Mesothelial cell of epicardium (in vitro differentiated cells): ENCODE measurements at regions not wholly inside any gene's neighbourhood (a gene's known extent, or its start where the extent isn't known, plus 50 kb on each side); places are given as distances from the start of the nearest gene placed in this dataset.

Experiments
- DNase-seq, 2 experiments: peaks; one replicate each; pipeline ENCODE4 v3.0.0; 2021; ENCODE audit warnings: low spot score in 2 of 2; ENCODE audit not compliant: unreplicated experiment in 2 of 2
- H3K27ac Mint-ChIP-seq: 2 replicates; pipeline ENCODE4 v1.8.0; 2021; ENCODE audit warnings: mixed read lengths
- H3K27me3 Mint-ChIP-seq: 2 replicates; pipeline ENCODE4 v1.8.0; 2021; ENCODE audit warnings: low read depth, mixed read lengths
- H3K36me3 Mint-ChIP-seq: 2 replicates; pipeline ENCODE4 v1.8.0; 2021; ENCODE audit warnings: mixed read lengths
- H3K4me1 Mint-ChIP-seq: 2 replicates; pipeline ENCODE4 v1.8.0; 2021; ENCODE audit warnings: mixed read lengths
- H3K4me3 Mint-ChIP-seq: 2 replicates; pipeline ENCODE4 v1.8.0; 2021; ENCODE audit warnings: mild to moderate bottlenecking, moderate library complexity, mixed read lengths
- H3K9me3 Mint-ChIP-seq: 2 replicates; pipeline ENCODE4 v1.8.0; 2021; ENCODE audit warnings: mixed read lengths
- CTCF ChIP-seq: fragments of 200-600 bp; sonication (generic); IDR thresholded peaks from one replicate; pipeline ENCODE4 v1.5.0; 2021; ENCODE audit warnings: antibody characterized with exemption; ENCODE audit not compliant: unreplicated experiment

DNA sequence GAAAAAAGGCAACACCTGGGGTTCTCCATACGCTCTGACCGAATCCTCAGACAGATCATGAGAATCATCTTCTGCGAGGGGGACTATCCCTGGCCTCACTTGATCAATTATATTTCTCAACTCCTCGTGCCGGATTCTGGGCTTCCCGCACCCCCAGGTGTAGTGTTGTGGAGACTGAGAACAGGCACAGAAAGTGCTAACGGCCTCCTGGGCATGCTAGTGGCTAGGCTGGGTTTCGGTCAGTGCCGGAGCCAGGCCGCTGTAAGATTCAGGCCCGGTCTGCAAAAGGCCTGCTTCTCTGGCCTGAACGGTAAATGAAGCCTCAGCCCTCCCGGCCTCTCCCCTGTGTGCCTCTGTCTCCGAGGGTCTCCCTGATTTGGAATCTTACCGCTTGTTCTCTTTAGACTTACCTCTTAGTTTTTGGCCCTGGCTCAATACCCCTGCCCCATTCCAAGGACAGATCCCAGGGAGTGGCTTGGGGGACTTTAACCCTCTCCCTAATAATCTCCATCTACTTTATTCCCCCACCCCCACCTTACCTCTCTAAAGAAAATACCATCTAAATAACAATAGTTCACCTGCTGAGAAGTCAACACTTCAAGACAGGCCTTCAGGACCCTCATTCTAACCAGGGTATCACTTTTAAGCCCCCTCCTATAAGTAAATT is 79.0 kb upstream of the MEDAG start:
- peaks cover 6% of the 10 kb centered on the region for H3K4me1 Mint-ChIP-seq
- no peak for DNase-seq
- TF ChIP-seq CTCF: no peak
- H3K27ac Mint-ChIP-seq: no peak overlapping the region
- H3K9me3 Mint-ChIP-seq: peaks cover 5% of the 10 kb centered on the region
- no peaks in the 10 kb centered on the region for H3K36me3 Mint-ChIP-seq
- H3K27me3 Mint-ChIP-seq: no peaks in the 10 kb centered on the region
- no peak overlapping the region for H3K4me3 Mint-ChIP-seq

- Mint-ChIP-seq H3K4me1 (peaks cover 11% of the 10 kb centered on the region), H3K4me3 (no peak overlapping the region), H3K27ac (no peak overlapping the region), H3K27me3 (no peaks in the 10 kb centered on the region), H3K36me3 (no peaks in the 10 kb centered on the region), H3K9me3 (peaks cover 5% of the 10 kb centered on the region)
- no peak for TF ChIP-seq CTCF
- no peak for DNase-seq
Observed at GRCh38 chr13:30827578-30827925, 78.5 kb upstream of the MEDAG start.

DNA sequence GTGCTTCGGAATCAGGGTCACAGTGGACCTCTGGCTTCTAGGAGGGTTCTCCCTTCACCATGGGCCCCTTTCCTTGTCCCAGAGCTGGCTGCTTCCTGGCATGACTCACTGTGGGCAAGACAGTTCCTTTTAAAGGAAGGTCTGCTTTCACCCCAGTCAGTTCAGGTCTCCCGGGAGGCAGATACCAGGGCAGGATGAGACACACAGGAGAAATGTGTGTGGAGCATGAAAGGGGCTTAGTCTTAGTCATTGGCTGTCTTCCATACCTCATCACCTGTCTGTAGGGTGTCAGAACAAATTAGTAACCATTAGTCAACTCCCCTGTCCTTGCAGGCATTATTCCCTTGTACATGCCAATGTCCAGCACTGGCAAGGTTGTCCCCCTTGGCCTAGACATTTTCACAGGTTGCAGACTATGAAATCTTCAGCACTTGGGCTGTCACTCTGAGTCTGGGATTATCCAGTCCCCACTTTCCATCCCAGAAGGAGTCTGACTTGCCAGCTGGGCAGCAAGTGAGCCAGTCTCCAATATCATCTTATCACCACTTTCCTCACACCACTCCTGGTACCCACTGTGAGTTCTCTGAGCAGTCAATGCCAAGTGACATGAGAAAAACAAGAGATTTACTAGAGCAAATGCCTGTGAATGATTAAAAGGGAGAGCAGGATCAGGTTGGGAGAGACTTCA is 76.8 kb upstream of the MEDAG start:
- H3K4me1 Mint-ChIP-seq: peaks cover 27% of the 10 kb centered on the region
- no peak overlapping the region for H3K27ac Mint-ChIP-seq
- no peaks in the 10 kb centered on the region for H3K36me3 Mint-ChIP-seq
- peaks cover 5% of the 10 kb centered on the region for H3K9me3 Mint-ChIP-seq
- H3K4me3 Mint-ChIP-seq: no peak overlapping the region
- no peak for TF ChIP-seq CTCF
- no peaks in the 10 kb centered on the region for H3K27me3 Mint-ChIP-seq
- no peak for DNase-seq

GRCh38 chr13:30829833-30830637 is 76.0 kb upstream of the MEDAG start:
- Mint-ChIP-seq H3K4me1 (peaks cover 30% of the 10 kb centered on the region), H3K9me3 (peaks cover 5% of the 10 kb centered on the region), H3K36me3 (no peaks in the 10 kb centered on the region), H3K27me3 (no peaks in the 10 kb centered on the region), H3K27ac (no peak overlapping the region), H3K4me3 (no peak overlapping the region)
- no peak for TF ChIP-seq CTCF
- no peak for DNase-seq

- H3K36me3 Mint-ChIP-seq: no peaks in the 10 kb centered on the region
- peaks cover 5% of the 10 kb centered on the region for H3K9me3 Mint-ChIP-seq
- TF ChIP-seq CTCF: no peak
- no peak overlapping the region for H3K4me3 Mint-ChIP-seq
- H3K4me1 Mint-ChIP-seq: peaks cover 33% of the 10 kb centered on the region
- H3K27ac Mint-ChIP-seq: no peak overlapping the region
- no peaks in the 10 kb centered on the region for H3K27me3 Mint-ChIP-seq
- no peak for DNase-seq
Observed at GRCh38 chr13:30830638-30830965, 75.5 kb upstream of the MEDAG start.
